Astrocyte (in vitro differentiated cells and primary cell): ENCODE measurements at regions not wholly inside any gene's neighbourhood (a gene's known extent, or its start where the extent isn't known, plus 50 kb on each side); places are given as distances from the start of the nearest gene placed in this dataset.

ENCODE experiments used
- DNase-seq: peaks from one replicate; pipeline ENCODE4 v3.0.0-alpha.2; 2010; ENCODE audit warnings: low read depth
- FAIRE-seq: peaks from 2 replicates; lab custom pipeline; 2011; peaks lifted over from hg19 to GRCh38; lab: Jason Lieb, UNC
- H2AFZ ChIP-seq: 2 replicates; pipeline ENCODE4 v1.6.0; 2012; ENCODE audit warnings: low read depth, low read length, inconsistent platforms
- H3K27ac ChIP-seq: 2 replicates; pipeline ENCODE4 v1.5.1; 2011; ENCODE audit warnings: low read depth, low read length, inconsistent platforms
- H3K27me3 ChIP-seq: 2 replicates; pipeline ENCODE4 v1.6.0; 2011; ENCODE audit warnings: low read length, inconsistent platforms; ENCODE audit not compliant: insufficient read depth
- H3K36me3 ChIP-seq: 2 replicates; pipeline ENCODE4 v1.5.1; 2011; ENCODE audit warnings: low read length, inconsistent platforms; ENCODE audit not compliant: insufficient read depth
- H3K4me1 ChIP-seq: 2 replicates; pipeline ENCODE4 v1.5.1; 2011; ENCODE audit warnings: low read length, inconsistent platforms; ENCODE audit not compliant: insufficient read depth
- H3K4me2 ChIP-seq: 2 replicates; pipeline ENCODE4 v1.6.0; 2012; ENCODE audit warnings: low read length, inconsistent platforms
- H3K4me3 ChIP-seq: 2 replicates; pipeline ENCODE4 v1.5.1; 2011; ENCODE audit warnings: low read depth, mild to moderate bottlenecking, low read length, inconsistent platforms; ENCODE audit not compliant: insufficient read depth
- H3K79me2 ChIP-seq: 2 replicates; pipeline ENCODE4 v1.6.0; 2012; ENCODE audit warnings: mild to moderate bottlenecking, low read length, inconsistent platforms; ENCODE audit not compliant: insufficient read depth
- H3K9ac ChIP-seq: 2 replicates; pipeline ENCODE4 v1.6.0; 2012; ENCODE audit warnings: mild to moderate bottlenecking, low read length, inconsistent platforms
- H3K9me3 ChIP-seq: 2 replicates; pipeline ENCODE4 v1.5.1; 2012; ENCODE audit warnings: low read depth, mild to moderate bottlenecking, low read length, inconsistent platforms; ENCODE audit not compliant: insufficient read depth
- H4K20me1 ChIP-seq: 2 replicates; pipeline ENCODE4 v1.6.0; 2012; ENCODE audit warnings: low read length, inconsistent platforms; ENCODE audit not compliant: insufficient read depth
- H3K27ac Mint-ChIP-seq: one replicate; pipeline ENCODE4 v1.8.0; 2021; ENCODE audit warnings: mild to moderate bottlenecking, mixed read lengths; ENCODE audit not compliant: unreplicated experiment
- H3K27me3 Mint-ChIP-seq: one replicate; pipeline ENCODE4 v1.8.0; 2021; ENCODE audit warnings: low read depth, mixed read lengths; ENCODE audit not compliant: unreplicated experiment
- H3K36me3 Mint-ChIP-seq: one replicate; pipeline ENCODE4 v1.8.0; 2021; ENCODE audit warnings: low read depth, mixed read lengths; ENCODE audit not compliant: unreplicated experiment
- H3K4me1 Mint-ChIP-seq: one replicate; pipeline ENCODE4 v1.8.0; 2021; ENCODE audit warnings: low read depth, mixed read lengths; ENCODE audit not compliant: unreplicated experiment
- H3K4me3 Mint-ChIP-seq: one replicate; pipeline ENCODE4 v1.8.0; 2021; ENCODE audit warnings: mild to moderate bottlenecking, moderate library complexity, mixed read lengths; ENCODE audit not compliant: unreplicated experiment
- H3K9me3 Mint-ChIP-seq: one replicate; pipeline ENCODE4 v1.8.0; 2021; ENCODE audit warnings: mild to moderate bottlenecking, mixed read lengths; ENCODE audit not compliant: unreplicated experiment
- CTCF ChIP-seq: IDR thresholded peaks from 2 replicates; pipeline ENCODE4 v1.5.1; 2011; ENCODE audit warnings: low read depth, mild to moderate bottlenecking, inconsistent platforms, low read length, moderate library complexity; ENCODE audit not compliant: insufficient read depth
- EZH2 ChIP-seq: IDR thresholded peaks from 2 replicates; pipeline ENCODE4 v1.6.1; 2012; ENCODE audit warnings: mild to moderate bottlenecking, low read length, inconsistent platforms; ENCODE audit not compliant: insufficient read depth

- H3K4me1 ChIP-seq, result no peaks in the 10 kb centered on the region
- Mint-ChIP-seq H3K36me3 (no peaks in the 10 kb centered on the region), H3K9me3 (no peaks in the 10 kb centered on the region), H3K4me3 (no peak overlapping the region), H3K27ac (peak overlapping the region; percentile 62), H3K4me1 (peaks cover 18% of the 10 kb centered on the region), H3K27me3 (no peaks in the 10 kb centered on the region)
- no peaks in the 10 kb centered on the region for H4K20me1 ChIP-seq
- no peak overlapping the region for H3K9ac ChIP-seq
- H3K4me2 ChIP-seq, result no peak overlapping the region
- no peak for DNase-seq
- no peaks in the 10 kb centered on the region for H3K27me3 ChIP-seq
- no peak for FAIRE-seq
- no peak overlapping the region for H2AFZ ChIP-seq
- H3K36me3 ChIP-seq, result no peaks in the 10 kb centered on the region
- H3K4me3 ChIP-seq, result no peak overlapping the region
- no peaks in the 10 kb centered on the region for H3K9me3 ChIP-seq
- H3K27ac ChIP-seq, result no peak overlapping the region
- no peak for TF ChIP-seq EZH2
- no peak for TF ChIP-seq CTCF
- H3K79me2 ChIP-seq, result no peaks in the 10 kb centered on the region
Measured at GRCh38 chr14:84144166-84144565, 1385.8 kb upstream of the FLRT2 start.

DNA sequence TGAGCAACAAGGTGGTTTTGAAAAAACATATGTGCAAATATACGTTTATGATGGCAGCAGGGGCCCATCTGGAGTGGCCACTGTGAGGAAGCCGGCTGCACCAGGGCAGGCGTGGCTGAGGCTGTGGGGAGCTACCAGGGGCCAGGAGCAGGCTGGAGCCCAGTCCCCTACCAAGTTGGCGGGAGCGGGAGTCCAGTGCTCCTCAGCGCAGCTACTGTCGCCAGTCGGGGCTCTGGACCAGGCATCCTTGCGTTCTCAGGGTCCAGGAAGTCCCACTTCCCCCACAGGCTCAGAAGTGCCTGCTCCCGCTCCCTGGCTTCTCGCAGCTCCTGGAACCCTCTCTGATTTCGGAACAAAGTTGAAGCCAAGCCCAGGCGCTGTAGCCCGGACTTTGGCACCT lies 1377.5 kb upstream of the FLRT2 start:
- Histone ChIP-seq H3K9ac (no peak overlapping the region), H3K4me2 (no peak overlapping the region), H3K36me3 (no peaks in the 10 kb centered on the region), H3K27ac (no peak overlapping the region), H2AFZ (no peak overlapping the region), H4K20me1 (no peaks in the 10 kb centered on the region), H3K9me3 (no peaks in the 10 kb centered on the region), H3K4me1 (no peaks in the 10 kb centered on the region), H3K27me3 (no peaks in the 10 kb centered on the region), H3K79me2 (no peaks in the 10 kb centered on the region), H3K4me3 (no peak overlapping the region)
- Mint-ChIP-seq H3K9me3 (no peaks in the 10 kb centered on the region), H3K36me3 (no peaks in the 10 kb centered on the region), H3K4me1 (no peaks in the 10 kb centered on the region), H3K4me3 (no peak overlapping the region), H3K27me3 (no peaks in the 10 kb centered on the region), H3K27ac (no peak overlapping the region)
- no peak for DNase-seq
- TF ChIP-seq EZH2, result no peak
- TF ChIP-seq CTCF, result no peak
- no peak for FAIRE-seq

DNA sequence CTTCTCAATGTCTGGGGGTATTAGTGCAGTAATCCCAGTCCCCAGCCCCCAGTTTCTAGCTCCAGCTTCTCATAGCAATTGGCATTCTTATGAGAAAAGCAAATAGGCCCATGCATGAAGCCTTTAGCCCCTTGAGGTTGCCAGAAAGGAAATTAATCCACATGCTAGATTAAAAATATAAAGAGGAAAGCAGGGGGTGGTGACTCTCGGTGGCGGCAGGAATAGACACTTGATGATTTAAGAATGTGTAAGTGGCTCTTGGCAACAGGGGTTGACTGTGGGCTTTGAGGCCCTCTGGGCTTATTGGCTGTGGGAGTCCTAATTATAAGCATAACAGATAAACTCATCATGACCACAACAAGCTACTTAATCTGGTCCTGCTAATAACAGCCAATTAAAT lies 1367.3 kb upstream of the FLRT2 start:
- no peaks in the 10 kb centered on the region for H3K36me3 Mint-ChIP-seq
- H3K4me3 Mint-ChIP-seq, result no peak overlapping the region
- H3K27me3 Mint-ChIP-seq, result no peaks in the 10 kb centered on the region
- Histone ChIP-seq H3K36me3 (no peaks in the 10 kb centered on the region), H3K4me2 (no peak overlapping the region), H3K9me3 (no peaks in the 10 kb centered on the region), H3K27ac (no peak overlapping the region), H3K27me3 (no peaks in the 10 kb centered on the region), H3K4me1 (no peaks in the 10 kb centered on the region), H4K20me1 (no peaks in the 10 kb centered on the region), H3K79me2 (no peaks in the 10 kb centered on the region), H2AFZ (no peak overlapping the region), H3K4me3 (no peak overlapping the region), H3K9ac (no peak overlapping the region)
- no peaks in the 10 kb centered on the region for H3K4me1 Mint-ChIP-seq
- FAIRE-seq, result no peak
- DNase-seq, result no peak
- H3K27ac Mint-ChIP-seq, result no peak overlapping the region
- no peaks in the 10 kb centered on the region for H3K9me3 Mint-ChIP-seq
- TF ChIP-seq CTCF (no peak), EZH2 (no peak)
